HEK293T (cell line): ENCODE measurements at regions not wholly inside any gene's neighbourhood (a gene's known extent, or its start where the extent isn't known, plus 50 kb on each side); places are given as distances from the start of the nearest gene placed in this dataset.
"Not testable (repeated sequence)": the region's sequence is repeated elsewhere in the genome, so short reads cannot be mapped to it uniquely, and the experiment has no call there.

ENCODE experiments used
- ELF4 ChIP-seq: fragments of 450-650 bp; IDR thresholded peaks from 2 replicates; pipeline ENCODE4 v1.6.1; 2017; ENCODE audit warnings: antibody characterized with exemption
- FOXA1 ChIP-seq: fragments of 450-650 bp; IDR thresholded peaks from 2 replicates; pipeline ENCODE4 v1.6.1; 2016; ENCODE audit warnings: mild to moderate bottlenecking
- FOXM1 ChIP-seq: fragments of 450-650 bp; IDR thresholded peaks from 2 replicates; pipeline ENCODE4 v1.6.1; 2017; ENCODE audit warnings: mild to moderate bottlenecking, borderline replicate concordance
- NFRKB ChIP-seq: fragments of 450-650 bp; IDR thresholded peaks from 2 replicates; pipeline ENCODE4 v1.6.1; 2016; ENCODE audit warnings: mild to moderate bottlenecking, moderate library complexity
- PKNOX1 ChIP-seq: fragments of 450-650 bp; IDR thresholded peaks from 2 replicates; pipeline ENCODE4 v1.6.1; 2016
- TARDBP ChIP-seq: fragments of 450-650 bp; IDR thresholded peaks from 2 replicates; pipeline ENCODE4 v1.6.1; 2016

GRCh38 chr4:3606850-3607249 lies 74.6 kb upstream of the LRPAP1 start:
- TF ChIP-seq TARDBP, PKNOX1, ELF4, FOXM1, FOXA1, NFRKB: not testable (repeated sequence)
